HG03558 (cell line): ENCODE measurements at regions not wholly inside any gene's neighbourhood (a gene's known extent, or its start where the extent isn't known, plus 50 kb on each side); places are given as distances from the start of the nearest gene placed in this dataset.

ENCODE experiments used
- ATAC-seq: cut with Tn5 transposase; IDR thresholded peaks from one replicate; pipeline ENCODE4 v1.9.1; 2021; ENCODE audit warnings: moderate number of reproducible peaks; ENCODE audit not compliant: unreplicated experiment; ENCODE audit errors: extremely low read depth

DNA sequence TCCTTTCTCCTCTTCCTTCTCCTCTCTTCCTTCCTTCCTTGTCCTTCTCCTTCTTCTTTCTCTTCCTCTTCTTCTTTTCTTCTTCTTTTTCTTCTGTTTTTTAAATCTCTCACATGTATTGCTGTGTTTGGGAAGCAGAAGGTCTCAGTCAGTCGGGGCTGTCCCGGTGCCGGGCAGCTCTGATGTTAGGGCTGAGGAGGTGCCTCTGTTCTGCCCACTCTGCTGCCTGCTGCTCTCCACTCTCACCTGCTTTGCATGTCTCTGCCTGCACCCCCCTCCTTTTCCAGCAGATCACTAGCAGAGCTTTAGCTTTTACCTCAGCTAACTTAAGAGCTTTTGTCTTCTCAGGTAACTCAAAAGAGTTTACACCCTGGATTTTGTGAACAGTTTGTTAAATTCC, 276.6 kb downstream of the CHRM3 start:
- no peak for ATAC-seq

DNA sequence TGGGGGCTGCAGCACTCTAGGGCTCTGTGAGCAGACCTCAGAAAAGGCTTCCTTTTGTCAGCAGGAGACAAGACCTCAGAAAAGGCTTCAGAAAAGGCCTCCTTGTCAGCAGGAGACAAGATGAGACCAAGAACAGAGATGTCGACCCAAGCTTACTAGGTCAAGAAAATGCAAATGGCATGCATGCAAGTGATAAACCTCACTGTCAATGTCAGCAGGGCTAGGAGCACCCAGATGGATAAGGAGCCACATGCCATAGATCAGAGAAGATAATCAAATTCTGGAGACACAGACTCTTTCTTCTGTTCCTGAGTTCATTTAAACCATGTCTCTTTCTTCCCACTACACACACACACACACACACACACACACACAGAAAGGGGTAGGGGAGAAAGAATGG, 285.9 kb downstream of the CHRM3 start:
- no peak for ATAC-seq

DNA sequence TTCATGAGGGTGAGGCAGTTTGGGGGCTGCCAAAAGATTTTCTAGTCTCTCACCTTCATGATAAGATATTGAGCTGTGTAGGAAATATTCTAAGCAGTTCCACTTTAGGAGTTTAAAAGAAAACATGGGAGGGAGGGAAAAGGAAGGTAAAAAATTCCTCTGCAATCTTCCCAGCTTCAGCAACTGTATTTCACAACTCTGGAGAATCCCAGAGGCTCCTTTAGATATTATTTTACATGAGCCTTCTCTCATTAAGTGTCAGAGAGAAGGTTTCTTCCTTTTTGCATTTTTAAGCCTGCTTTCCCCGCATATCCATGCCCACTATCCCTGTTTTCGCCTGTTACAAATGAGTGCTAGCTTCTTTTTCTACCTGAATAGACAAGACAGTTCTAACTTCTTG, 289.4 kb downstream of the CHRM3 start:
- ATAC-seq, result no peak

DNA sequence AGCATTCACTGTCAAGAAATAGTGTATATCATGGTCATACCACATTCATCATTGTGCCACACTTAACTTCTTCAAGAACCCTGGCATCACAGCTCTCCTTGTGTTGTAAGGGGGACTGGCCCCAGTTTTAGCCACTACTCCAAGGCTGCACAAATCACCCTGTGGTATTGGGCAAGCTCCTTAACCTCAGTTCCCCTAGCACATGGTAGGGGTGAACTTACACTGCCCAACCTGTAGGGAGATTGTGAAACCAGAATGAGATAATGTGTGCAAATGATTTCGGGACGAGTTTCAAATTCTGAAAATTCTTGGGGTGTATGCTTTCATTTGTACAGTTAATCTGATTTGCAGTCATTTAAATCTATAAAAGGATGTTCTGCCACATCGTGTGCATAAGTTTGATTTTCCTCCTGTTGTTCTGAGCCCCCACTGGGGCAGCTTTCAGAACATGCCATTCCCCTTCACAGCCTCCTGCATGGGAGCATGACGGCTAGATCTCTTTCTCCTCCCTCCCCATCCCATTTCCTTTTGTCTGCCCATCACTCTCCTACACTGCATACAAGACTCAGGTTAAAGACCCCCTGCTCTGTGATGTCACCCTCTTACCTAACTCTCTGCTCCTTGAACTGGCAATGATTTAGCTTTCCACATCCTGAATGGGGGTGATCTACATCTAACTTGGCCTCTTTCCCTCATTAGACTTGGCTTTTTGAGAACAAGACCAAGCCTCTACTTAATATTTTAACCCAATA, 290.3 kb downstream of the CHRM3 start:
- ATAC-seq, result no peak

DNA sequence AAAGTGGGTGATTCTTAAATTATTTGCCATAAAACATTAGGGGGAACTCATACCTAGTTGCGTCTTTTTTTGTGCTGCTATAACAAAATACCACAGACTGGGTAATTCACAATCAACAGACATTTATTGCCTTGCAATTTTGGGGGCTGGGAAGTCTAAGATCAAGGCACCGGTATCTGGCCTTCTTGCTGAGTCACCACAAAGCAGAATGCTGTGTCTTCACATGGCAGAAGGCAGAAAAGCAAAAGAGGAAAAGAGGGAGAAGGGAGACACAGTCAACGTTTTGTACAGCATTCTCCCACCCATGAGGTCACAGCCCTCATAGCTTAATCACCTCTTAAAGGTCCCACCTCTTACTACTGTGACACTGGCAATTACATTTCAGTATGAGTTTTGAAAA, 291.0 kb downstream of the CHRM3 start:
- no peak for ATAC-seq

DNA sequence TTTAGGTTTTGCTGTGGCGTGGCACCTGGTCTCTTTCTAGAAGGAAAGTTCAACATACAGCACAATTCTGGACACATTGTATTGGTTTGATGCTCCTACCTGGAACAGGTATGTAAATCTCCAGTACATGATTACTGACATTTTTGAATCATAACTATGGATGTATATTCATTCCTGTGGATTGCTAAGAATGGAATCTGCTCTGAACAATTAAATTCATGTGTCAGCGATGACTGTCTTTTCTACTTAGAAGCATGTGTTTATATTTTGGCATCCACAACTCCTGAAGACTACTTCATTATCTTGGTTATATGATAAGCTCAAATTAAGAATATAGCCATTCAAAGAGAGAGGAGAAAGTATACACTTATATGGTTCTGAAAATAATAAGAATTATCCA, 291.8 kb downstream of the CHRM3 start:
- ATAC-seq, result no peak

DNA sequence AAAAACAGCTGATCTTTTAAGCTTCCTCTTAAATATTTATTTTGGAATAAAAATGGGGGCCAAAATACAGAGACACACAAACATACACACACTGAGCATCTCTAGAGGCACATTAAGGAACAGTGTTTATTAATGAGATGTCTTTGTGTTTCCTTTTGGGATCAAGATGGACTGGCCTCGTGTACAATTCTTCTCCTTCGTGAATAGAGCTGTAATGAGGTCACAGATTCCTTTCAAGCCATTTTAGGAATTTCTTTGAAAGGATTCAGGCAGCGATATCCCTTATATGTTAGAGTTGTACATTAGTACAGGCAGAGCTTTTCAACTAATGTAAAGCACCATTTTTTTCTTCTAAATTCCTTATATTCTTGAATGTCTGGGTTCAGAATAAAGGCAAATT, 295.7 kb downstream of the CHRM3 start:
- ATAC-seq, result no peak

DNA sequence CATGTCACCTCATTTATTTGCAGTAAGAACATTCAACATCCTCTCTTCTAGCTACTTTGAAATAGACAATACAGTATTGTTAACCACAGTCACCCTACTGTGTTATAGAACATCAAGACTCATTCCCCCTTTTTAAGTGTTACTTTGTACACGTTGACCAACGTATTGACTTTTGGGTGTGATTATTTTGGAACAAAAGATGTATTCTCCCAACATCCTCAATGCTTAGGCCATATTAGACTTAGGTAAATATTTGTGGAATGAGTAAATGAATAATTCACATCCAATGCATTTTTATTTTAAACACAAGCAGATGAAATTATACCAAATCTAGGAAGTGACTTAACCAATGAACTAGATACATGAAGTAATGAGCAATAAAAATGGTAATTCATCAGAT, 296.6 kb downstream of the CHRM3 start:
- ATAC-seq, result no peak

DNA sequence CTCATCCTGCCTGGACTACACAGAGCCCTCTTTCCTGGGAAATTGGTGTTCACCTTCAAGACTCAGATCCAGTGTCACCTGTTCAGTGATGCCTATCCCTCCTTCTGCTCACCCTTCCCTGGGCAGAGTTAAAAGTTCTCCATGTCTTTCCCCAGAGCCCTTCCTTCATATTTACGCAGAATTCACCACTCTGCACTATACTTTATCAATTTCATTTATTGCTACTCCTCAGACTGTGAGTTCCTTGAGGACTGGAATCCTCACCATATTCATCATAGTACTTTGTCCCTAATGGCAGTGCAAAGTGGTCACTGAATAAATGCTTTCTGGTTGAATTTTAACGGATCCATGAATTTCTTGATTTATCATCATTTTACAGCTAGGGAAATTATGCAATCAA, 300.0 kb downstream of the CHRM3 start:
- ATAC-seq, result no peak

DNA sequence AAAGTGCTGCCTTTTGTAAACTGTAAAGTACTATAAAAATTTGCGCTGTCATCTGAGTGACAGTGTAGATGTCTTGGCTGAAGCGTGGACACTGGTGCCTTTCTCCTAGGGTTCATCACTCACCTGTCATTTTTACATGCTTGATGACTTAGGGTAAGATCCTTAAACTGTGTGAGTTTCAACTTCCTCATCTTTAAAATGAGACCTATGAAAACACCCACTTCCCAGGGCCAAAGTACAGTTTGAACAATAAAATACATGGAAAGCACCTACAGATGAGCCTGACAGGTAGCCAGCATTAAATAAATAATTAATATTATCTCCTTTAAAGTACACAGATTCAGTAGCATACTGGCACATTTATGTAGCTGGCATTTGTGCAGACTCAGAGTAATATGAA, 309.9 kb downstream of the CHRM3 start:
- no peak for ATAC-seq

DNA sequence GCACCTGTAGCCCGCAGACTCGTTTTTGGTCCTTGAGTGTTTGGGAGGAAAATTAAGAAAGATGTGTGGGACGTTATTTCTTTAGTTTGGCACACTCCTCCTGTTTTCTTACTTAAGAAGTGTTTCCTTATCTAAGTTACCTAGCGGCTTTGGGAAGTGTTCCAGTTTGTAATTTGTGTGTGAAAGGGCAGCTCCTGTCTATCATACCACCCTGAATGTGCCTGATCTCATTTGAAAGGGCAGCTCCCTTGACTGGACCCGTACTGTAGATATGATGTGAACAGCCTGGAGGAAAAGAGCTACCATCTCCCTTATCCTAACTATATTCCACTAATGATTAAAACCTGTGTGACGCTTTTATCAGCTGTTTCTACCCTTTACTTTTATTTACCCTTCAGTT, 314.3 kb downstream of the CHRM3 start:
- ATAC-seq, result no peak

DNA sequence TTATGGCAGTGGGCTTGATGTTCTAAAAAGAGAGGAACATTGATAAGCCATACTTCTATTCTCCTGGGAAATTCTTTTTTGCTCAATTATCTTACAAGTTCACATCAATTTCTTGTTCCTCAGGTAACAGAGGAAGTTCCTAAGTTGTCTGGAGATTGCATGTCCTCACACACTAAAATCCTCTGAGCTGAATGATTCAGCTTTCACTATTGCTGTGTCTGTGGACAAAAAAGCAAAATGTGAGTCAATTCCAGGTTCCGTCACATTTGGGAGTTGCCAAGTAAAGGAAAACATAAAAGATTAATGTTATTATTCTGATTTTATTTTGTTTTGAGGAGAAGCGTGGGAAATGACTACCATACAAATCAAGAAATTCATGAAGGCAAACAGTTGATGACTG, 316.7 kb downstream of the CHRM3 start:
- no peak for ATAC-seq

DNA sequence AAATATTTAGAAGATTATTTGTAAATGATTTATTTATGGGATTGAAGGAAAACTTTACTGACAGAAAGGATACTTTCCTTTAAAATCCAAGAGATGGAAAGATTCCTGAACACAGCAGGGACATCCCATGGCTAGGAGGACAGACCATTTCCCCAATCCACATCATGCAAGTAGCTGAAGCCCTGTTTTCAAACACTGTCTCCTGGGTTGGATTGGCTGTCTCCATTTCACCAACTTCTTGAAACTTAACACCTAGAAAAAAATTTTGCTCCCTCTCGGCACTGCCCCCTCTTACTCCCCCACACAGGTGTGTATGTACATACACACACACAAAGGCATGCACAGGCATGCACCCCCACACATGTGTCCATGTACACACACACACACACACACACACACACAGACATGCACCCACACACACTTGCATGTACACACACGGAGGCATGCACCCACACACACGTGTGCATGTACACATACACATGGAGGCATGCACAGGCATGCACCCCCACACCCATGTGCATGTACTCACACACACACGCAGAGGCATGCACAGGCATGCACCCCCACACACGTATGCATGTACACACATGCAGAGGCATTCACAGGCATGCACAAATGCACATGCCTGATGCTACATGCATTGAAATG, 320.0 kb downstream of the CHRM3 start:
- no peak for ATAC-seq

DNA sequence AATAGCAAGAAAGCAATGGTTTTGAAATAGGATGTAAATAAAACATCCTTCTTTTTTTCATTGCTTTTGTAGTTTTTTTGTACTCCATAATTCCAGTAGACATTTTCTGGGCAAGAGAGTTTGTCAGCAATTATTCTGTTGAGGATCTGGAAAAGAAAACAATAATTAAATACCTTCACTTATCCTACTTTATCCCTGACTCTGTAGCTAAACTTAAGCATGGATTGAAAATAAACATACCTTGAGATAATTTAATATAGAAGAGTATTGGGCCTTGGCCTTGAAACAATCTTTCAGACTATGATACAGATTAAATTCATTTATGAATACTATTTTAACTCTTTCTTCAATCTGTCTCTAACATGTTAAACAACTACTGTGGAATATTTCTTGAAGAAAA, 321.2 kb downstream of the CHRM3 start:
- no peak for ATAC-seq

DNA sequence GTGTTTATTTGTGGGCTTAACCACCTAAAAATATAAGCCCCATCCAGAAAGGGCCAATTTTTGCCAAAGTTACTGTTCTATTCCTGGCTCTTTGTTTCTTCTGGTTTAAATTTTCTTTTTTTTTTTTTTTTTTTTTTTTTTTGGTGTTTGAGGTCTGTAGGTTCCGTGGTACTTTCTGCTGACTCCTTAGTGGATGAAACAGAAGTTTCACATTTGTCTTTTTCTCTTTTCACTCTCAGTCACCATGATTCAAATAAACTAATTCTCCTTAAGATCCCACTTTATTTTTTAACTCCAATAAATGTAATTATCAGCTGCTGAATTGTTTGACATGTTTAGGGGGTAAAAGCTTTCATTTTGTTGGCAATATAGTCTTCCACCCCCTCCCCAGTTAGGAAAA, 322.3 kb downstream of the CHRM3 start:
- no peak for ATAC-seq

DNA sequence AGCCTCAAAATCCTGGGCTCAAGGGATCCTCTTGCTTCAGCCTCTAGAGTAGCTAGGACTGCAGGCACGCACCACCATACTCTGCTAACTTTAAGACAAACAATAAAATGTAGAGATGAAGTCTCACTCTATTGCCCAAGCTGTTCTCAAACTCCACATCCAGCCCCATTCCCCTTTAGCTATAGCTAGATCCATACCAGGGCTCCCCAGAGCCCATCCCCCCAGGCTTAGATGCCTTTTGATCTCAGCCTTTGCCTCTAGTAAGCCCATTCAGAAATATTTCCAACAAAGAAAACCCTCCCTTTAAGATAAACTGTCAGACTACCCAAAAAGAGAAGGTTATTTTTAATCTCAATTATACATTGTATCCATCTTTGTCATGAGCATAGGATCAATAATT, 325.4 kb downstream of the CHRM3 start:
- ATAC-seq, result no peak

DNA sequence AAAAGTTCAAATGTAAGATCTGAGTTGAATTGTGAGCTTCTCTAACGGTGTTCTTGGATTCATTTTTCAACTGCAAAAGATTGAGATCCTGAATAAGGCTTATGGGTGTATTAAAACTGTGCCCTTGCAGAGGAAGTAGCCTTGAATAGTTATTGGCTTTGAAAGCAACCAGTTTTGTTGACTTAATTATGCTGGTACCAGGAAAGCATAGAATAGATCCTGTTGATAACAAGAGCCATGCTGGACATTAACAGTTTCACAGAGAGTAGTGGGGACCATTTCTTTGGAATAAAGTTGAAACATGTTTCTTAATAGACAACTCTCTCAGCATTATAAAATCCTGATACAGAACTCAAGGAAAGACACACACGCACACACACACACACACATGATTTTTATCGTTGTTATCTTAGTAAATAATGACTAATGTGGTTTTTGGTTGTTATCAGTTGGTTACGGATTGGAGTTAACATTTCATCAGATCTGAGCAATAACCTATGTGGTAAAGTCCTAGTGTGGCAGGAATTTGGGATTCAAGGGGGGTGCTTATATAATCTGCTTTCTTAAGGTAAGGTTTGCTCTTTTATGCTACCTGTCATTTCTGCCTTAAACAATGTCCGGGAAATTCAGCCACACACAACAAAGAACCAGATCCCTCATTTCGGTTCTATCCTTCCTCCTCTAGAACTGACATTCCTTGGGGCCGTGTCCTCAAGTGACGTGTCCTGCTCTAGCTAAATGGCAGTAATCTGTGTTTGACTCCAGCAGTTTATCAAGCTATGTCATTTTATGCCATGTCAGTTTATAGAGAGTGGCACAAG, 330.9 kb downstream of the CHRM3 start:
- ATAC-seq, result no peak

DNA sequence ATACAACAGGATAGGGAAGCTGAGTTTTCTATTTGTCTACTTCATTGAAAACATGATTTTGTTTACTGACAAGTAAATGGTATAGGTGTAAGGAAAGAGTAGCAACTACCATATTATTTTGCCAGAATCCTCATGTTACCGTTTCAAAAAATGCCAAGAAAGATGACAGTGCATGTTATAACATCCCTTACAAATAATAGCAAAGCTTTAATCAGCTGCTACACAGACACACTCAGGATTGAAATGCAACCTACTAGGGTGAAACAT, 331.5 kb downstream of the CHRM3 start:
- no peak for ATAC-seq

DNA sequence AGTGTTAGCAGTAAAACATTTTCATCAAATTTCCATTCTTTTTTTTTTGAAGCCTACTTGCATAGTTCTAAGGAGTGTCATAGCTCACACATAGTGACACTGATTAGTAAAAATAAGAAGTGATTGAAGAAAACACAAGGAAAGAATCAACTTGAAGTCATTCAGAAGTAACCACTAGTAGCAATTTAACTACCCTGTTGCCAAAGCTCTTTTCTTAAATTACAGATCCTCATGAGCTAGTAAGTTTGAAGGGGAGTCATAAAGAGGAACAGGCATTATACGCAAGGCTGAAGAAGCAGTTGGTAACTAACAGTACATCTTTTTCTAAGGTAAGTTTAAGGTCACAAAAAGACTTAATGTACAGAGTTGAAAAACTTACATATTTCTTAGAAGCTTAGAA, 332.2 kb downstream of the CHRM3 start:
- ATAC-seq, result no peak

DNA sequence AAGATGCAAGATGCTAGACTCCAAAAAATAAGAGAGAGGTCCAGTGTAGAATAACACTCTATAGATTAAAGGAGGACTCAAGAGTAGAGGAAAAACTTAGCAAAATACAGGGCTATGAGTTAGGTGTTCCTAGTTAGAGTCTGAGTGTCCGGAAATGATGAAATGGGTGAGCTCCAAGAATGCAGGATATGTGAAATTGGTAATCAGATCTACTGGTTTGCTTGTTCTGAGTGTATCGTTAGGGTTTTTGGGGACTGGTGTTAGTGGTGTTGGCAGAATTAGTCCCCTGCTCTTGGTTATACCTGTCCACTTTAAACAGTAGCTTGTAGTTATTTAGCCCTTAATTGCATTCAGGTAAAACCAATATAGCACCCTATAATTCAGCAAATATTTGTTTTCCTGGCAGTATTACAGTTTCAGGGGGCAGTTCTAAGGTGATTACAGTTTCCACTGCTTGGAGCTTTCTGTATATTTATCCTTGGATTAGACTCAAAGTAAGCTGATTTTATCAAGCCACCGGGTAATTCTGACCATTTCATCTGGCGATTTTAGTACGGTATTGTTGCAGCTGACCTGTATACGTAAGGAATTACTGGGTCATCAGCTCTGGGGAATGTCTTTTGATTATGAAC, 332.7 kb downstream of the CHRM3 start:
- ATAC-seq, result no peak

DNA sequence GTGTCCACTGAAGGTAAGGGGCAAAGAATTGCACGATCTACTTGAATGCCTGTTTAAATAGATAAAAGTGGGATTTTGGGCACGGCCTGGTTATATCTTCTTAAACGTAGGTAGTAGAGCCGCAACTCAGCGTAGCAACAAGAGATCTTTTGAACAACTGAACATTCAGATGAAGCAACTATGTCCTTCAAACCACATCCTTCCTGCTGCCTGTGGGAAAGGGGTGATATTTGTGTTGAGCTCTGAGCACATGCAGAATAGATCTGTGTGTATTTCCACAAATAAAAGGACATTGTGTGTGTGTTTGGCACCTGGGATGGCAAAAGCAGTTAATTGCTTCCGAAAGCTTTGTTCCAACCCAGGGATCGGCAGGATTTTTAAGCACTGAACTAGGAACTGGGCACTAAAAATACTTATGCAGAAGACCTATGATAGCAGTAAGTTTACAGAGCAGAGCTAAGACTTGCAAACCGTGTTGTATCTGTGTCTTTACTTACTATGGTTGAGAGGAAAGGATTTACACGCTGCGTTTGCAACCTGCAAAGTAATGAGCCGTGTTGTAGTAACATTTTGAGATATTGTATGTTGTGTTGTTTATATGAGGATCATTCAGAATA, 333.4 kb downstream of the CHRM3 start:
- ATAC-seq, result no peak
